ENCODE measurements at regions not wholly inside any gene's neighbourhood (a gene's known extent, or its start where the extent isn't known, plus 50 kb on each side); places are given as distances from the start of the nearest gene placed in this dataset.
"Not testable (repeated sequence)": the region's sequence is repeated elsewhere in the genome, so short reads cannot be mapped to it uniquely, and the experiment has no call there.

GRCh38 chr18:43341014-43341413, 63.7 kb upstream of the SYT4 start:
- no peak for DNase-seq

- DNase-seq: no peak
Observed at GRCh38 chr18:43350176-43350575, 72.9 kb upstream of the SYT4 start.

DNA sequence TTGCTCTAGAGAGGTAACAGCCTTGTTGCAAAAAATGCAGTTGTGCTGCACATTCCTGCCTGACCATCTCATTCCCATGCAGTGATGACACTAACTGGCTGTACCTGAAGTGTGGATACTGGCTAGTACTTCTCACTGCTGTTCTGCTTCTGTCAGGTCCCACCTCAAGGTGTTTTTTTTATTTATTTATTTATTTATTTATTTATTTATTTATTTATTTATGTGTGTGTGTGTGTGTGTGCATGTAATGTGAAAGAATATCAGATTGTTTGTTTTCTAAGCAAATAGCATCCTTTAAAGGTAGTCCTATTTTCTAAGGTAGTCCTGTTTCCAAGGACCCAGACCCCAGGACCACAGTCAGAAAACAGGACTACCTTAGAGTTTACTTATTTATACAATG, 87.2 kb upstream of the SYT4 start:
- no peak for DNase-seq

DNA sequence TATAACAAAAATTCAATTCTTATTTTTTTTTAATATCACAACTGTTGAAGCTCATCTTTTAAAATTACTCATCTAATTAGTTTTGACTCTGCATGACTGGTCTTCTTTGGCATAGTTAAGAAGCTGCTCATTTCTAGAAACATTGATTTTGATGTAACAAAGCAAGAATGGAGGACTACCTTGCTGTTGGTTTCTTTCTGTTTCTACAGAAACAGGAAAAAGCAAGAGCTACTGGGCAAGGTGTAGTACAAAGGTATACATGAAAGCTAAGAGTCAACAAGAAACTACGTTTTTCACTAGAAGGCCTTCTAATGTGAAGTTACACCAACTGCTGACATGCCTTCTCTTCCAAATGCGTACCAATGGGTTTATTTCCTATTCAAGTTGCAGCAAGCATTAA, 90.6 kb upstream of the SYT4 start:
- no peak for DNase-seq

DNA sequence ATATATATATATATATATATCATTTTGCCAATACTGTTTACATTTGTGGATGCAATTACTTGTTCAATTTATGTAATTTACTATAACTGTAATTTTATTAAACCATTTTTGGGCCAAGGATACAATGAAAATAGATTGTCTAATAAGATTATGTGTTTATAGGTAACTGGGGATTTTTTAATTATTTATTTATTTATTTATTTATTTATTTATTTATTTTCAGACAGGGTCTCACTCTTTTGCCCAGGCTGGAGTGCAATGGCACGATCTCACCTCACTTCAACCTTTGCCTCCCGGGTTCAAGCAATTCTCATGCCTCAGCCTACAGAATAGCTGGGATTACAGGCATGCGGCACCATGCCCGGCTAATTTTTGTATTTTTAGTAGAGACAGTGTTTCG, 92.0 kb upstream of the SYT4 start:
- DNase-seq: not testable (repeated sequence)

DNA sequence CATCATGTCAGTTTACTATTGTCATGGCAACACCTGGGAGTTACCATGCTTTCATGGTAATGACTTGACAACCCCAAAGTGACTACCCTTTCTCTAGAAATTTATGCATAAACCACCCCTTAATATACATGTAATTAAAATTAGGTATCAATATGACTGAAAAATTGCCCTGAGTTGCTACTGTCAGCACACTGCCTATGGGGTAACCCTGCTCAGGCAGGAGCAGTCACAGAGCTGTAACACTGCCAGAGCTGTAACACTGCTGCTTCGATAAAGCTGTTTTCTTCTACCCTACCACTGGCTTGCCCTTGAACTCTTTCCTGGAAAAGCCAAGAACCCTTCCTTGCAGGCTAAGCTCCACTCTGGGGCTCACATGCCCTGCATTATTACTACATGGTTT, 95.5 kb upstream of the SYT4 start:
- no peak for DNase-seq

- no peak for DNase-seq
Observed at GRCh38 chr18:43380104-43380672, 102.9 kb upstream of the SYT4 start.

GRCh38 chr18:43382641-43383403, 105.5 kb upstream of the SYT4 start:
- DNase-seq: no peak

GRCh38 chr18:43389163-43389562, 111.9 kb upstream of the SYT4 start:
- DNase-seq: peak in 1 of 3 experiments; percentile 42

DNA sequence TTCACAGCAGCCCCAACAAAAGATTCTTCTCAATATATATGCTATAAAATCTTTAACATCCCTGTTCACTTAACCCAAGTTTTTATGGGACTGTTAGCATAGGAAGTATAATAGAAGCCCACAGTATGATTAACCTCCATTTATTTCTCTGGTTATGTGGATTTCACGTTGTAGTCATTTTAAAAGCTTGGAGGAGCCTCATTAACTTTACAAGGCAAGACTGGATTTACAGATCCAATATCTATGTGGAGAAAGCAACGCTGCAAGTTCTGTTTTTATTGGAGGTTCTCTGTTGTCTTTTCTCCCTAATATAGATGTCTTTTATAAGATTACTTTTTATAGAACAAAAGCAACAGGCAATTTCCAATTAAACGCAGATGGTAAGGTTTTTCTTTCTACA, 114.9 kb upstream of the SYT4 start:
- no peak for DNase-seq

- DNase-seq: no peak
Observed at GRCh38 chr18:43393174-43393573, 115.9 kb upstream of the SYT4 start.

GRCh38 chr18:43396266-43396665, 119.0 kb upstream of the SYT4 start:
- peak in 2 of 3 experiments; percentile 7 to 70 for DNase-seq

DNA sequence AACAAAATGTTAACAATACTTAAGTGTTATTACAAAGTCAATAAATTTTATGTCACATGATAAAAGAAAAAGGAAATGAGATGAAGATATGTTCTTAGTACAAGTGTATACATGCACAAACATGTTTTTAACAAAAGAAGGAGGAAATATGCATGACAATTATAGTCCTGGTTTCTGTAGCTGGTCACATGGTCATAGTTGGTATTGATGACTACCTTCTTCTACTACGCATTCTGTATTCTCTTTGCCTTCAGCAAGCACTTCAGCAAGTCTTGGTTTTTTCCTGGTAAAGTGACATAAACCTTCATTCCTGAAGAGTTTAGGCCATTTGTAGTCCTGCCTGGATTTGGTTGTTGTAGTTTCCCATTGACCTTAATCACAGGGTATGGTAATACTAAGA, 121.3 kb upstream of the SYT4 start:
- DNase-seq: peak in 1 of 3 experiments; percentile 13

DNA sequence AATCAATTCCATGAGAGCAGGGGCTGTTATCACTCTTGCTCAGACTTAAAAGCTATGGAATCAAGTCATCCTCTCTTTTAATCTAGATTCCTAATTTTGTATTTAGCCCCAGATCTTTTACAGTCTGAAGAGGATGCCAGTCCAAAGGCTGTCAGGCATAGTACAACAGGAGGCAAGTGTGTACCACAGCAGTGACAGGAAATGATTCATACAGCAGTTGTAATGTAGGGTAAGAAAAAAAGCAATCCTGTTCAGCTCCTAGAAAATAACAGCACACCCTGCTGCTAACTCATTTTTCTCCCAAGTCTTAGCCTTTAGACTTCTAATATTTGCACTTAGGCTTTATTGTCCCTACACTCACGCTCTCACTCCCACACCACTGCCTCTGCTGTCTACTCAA, 127.8 kb upstream of the SYT4 start:
- peak in 1 of 3 experiments; percentile 19 for DNase-seq

GRCh38 chr18:43414006-43414405, 136.7 kb upstream of the SYT4 start:
- DNase-seq: no peak

DNA sequence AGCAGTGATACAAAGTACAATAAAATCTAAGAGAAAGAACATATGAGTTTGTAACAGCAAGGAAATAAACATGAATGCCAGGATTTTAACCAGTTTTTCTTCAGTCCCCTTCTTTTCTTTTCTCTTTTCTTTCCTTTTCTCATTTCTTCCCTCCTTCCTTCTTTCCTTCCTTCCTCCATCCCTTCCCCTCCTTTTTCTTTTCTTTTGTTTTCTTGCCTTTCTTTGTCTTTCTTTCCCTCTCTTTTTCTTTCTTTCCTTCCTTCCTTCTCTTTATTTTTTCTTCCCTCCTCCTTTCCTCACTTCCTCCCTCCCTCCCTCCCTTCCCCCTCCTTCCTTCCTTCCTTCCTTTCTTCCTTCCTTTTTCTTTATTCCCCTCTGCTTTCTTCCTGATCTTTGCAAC, 142.8 kb upstream of the SYT4 start:
- no peak for DNase-seq

DNA sequence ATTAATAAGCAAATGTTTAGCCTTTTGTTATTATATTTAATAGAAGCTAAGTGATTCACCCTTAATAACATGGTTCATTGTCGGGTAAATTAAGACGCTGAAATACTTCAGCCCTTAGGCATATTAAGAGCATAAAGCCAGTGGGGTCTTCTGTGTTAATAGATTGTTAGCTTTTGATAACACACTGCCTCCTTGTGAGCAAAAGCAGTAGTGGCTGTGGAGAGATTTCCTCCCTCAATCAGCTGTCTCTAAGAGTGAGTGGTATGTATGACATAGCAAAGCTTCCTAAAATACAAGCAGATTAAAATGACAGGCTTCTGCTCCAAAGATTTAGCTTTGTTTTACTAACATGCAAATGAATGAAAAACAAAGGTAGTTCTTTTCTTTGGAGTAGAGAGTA, 143.7 kb upstream of the SYT4 start:
- peak in 1 of 3 experiments; percentile 34 for DNase-seq

DNA sequence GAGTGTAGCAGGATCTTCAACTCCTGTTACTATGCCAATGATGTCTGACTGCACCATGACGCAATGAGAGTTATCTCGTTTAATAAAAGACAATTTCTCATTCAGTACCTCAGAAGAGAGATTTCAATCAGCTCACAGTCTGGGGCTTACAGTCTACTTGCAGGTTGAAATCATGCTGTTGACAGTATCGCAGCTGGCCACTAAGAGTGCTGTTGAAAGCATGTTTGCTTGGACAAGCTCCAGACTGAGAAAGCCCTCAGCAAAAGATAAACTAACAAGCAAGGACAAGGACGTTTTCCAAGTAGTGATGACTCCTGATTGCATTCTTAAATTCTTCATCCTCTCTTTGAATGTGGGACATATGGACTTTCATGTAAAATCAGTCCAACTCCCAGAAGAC, 145.2 kb upstream of the SYT4 start:
- DNase-seq: peak in 2 of 3 experiments; percentile 9 to 47

DNA sequence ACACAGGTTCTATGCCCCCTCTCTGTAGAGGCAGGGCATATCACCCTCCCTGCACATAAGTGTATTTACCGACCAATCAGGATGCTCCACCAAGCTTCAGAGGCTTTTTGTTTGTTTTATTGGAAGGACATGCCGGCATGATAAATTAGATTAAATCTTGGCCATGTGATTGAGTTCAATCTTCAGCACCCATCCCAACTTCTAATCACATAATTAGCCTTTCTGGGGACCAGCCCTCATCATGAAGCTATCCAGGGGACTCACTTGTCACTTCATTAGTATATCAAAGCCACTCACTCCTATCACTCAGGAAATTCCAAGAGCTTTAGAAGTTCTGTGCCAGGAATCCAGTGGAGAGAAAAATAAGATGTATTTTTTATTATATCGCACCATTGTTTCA, 158.6 kb upstream of the SYT4 start:
- no peak for DNase-seq

- DNase-seq: no peak
Observed at GRCh38 chr18:43442131-43442530, 164.8 kb upstream of the SYT4 start.

GRCh38 chr18:43442571-43442970, 165.3 kb upstream of the SYT4 start:
- DNase-seq: no peak

- no peak for DNase-seq
Observed at GRCh38 chr18:43465483-43465882, 188.2 kb upstream of the SYT4 start.

GRCh38 chr18:43471873-43472272, 194.6 kb upstream of the SYT4 start:
- DNase-seq: no peak

DNA sequence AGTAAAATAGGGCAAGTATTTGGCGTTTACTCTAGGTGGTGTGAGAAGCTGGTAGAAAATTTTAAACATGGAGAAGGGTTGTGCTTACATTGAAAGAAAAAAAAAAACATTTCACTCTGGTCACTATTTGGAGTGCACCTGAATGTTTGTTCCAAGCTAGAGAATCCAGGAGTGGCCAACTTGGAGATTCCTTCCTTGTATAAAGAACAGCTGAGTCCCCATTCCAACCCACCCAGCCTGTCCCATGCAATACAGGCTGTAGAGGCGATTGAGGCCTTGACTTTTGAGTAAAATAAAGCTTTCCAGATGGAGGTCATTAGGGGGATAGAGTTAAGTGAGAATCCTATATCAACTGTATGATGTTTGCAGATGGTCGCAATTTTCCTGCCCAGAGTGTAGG, 203.8 kb upstream of the SYT4 start:
- no peak for DNase-seq

GRCh38 chr18:43482136-43482535, 204.8 kb upstream of the SYT4 start:
- DNase-seq: no peak
